ENCODE measurements at regions not wholly inside any gene's neighbourhood (a gene's known extent, or its start where the extent isn't known, plus 50 kb on each side); places are given as distances from the start of the nearest gene placed in this dataset.
A peak's percentile ranks its signal among the peaks of the same experiment; 100 is the strongest.

GRCh38 chr22:49305214-49305965, 522.3 kb downstream of the BRD1 start:
- TF ChIP-seq, protein P1, sequence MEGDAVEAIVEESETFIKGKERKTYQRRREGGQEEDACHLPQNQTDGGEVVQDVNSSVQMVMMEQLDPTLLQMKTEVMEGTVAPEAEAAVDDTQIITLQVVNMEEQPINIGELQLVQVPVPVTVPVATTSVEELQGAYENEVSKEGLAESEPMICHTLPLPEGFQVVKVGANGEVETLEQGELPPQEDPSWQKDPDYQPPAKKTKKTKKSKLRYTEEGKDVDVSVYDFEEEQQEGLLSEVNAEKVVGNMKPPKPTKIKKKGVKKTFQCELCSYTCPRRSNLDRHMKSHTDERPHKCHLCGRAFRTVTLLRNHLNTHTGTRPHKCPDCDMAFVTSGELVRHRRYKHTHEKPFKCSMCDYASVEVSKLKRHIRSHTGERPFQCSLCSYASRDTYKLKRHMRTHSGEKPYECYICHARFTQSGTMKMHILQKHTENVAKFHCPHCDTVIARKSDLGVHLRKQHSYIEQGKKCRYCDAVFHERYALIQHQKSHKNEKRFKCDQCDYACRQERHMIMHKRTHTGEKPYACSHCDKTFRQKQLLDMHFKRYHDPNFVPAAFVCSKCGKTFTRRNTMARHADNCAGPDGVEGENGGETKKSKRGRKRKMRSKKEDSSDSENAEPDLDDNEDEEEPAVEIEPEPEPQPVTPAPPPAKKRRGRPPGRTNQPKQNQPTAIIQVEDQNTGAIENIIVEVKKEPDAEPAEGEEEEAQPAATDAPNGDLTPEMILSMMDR (IDR thresholded peaks at IDR 0.05), result peak; percentile 92
- TF ChIP-seq POLR2AphosphoS5 (IDR thresholded peaks at IDR 0.05; ENCODE audit: low read depth, low read length), result no peak
- TF ChIP-seq SIN3A (IDR thresholded peaks at IDR 0.05; ENCODE audit: borderline replicate concordance, insufficient read depth, low read depth, low read length), result no peak
- TF ChIP-seq REST (IDR thresholded peaks at IDR 0.05; ENCODE audit: insufficient read depth in 1 of 2, low read depth in 2 of 2, low read length in 1 of 2), result no peak
- TF ChIP-seq TCF7L2 (IDR thresholded peaks at IDR 0.05; ENCODE audit: low read depth, low read length), result no peak

Measured in Panc1 (cell line).